OCI-LY1 (cell line): ENCODE measurements at regions not wholly inside any gene's neighbourhood (a gene's known extent, or its start where the extent isn't known, plus 50 kb on each side); places are given as distances from the start of the nearest gene placed in this dataset.

ENCODE experiments used
- H2AFZ ChIP-seq: fragments of 200-600 bp; sonication (generic), shearing (Covaris generic); 2 replicates; pipeline ENCODE4 v1.6.0; 2014; ENCODE audit warnings: antibody characterized with exemption, mild to moderate bottlenecking, low read length
- H3F3A ChIP-seq: fragments of 200-600 bp; sonication (generic), shearing (Covaris generic); 2 replicates; pipeline ENCODE4 v1.6.0; 2014; ENCODE audit warnings: mild to moderate bottlenecking, antibody characterized with exemption, low read length, moderate library complexity; ENCODE audit not compliant: insufficient read depth
- H3K27ac ChIP-seq: fragments of 200-600 bp; sonication (generic); 2 replicates; pipeline ENCODE4 v1.5.1; 2014; ENCODE audit warnings: low read length, mixed run types, mild to moderate bottlenecking, low read depth; ENCODE audit not compliant: poor library complexity, severe bottlenecking
- H3K27me3 ChIP-seq: fragments of 200-600 bp; sonication (generic); 2 replicates; pipeline ENCODE4 v1.6.0; 2014; ENCODE audit warnings: antibody characterized with exemption, mild to moderate bottlenecking, low read length, moderate library complexity; ENCODE audit not compliant: insufficient read depth
- H3K36me3 ChIP-seq: fragments of 200-600 bp; sonication (generic); 2 replicates; pipeline ENCODE4 v1.6.1; 2014; ENCODE audit warnings: mild to moderate bottlenecking, antibody characterized with exemption, low read length, moderate library complexity, mixed read lengths; ENCODE audit not compliant: insufficient read depth
- H3K4me1 ChIP-seq: fragments of 200-600 bp; sonication (generic); 2 replicates; pipeline ENCODE4 v1.5.1; 2014; ENCODE audit warnings: mild to moderate bottlenecking, low read length, moderate library complexity; ENCODE audit not compliant: insufficient read depth, severe bottlenecking
- H3K4me2 ChIP-seq: fragments of 200-600 bp; sonication (generic), shearing (Covaris generic); 2 replicates; pipeline ENCODE4 v1.6.1; 2014; ENCODE audit warnings: low read length
- H3K4me3 ChIP-seq: fragments of 200-600 bp; sonication (generic); 2 replicates; pipeline ENCODE4 v1.5.1; 2014; ENCODE audit warnings: low read length, low read depth, mild to moderate bottlenecking, mixed read lengths; ENCODE audit not compliant: poor library complexity, severe bottlenecking
- H3K79me2 ChIP-seq: fragments of 200-600 bp; shearing (Covaris generic); 2 replicates; pipeline ENCODE4 v1.6.1; 2016; ENCODE audit warnings: mixed run types, low read length, mixed read lengths; ENCODE audit not compliant: insufficient read depth
- H3K9ac ChIP-seq: fragments of 200-600 bp; sonication (generic), shearing (Covaris generic); 2 replicates; pipeline ENCODE4 v1.6.1; 2014; ENCODE audit warnings: mild to moderate bottlenecking, low read length, mixed read lengths
- H3K9me2 ChIP-seq: fragments of 200-600 bp; sonication (generic), shearing (Covaris generic); 2 replicates; pipeline ENCODE4 v1.6.1; 2014; ENCODE audit warnings: low read depth, mild to moderate bottlenecking, low read length, mixed read lengths
- H3K9me3 ChIP-seq: fragments of 200-600 bp; shearing (Covaris generic); 2 replicates; pipeline ENCODE4 v1.6.1; 2014; ENCODE audit warnings: low read length, mixed read lengths
- H4K20me1 ChIP-seq: fragments of 200-600 bp; sonication (generic), shearing (Covaris generic); 2 replicates; pipeline ENCODE4 v1.6.0; 2016; ENCODE audit warnings: mild to moderate bottlenecking, low read length; ENCODE audit not compliant: insufficient read depth
- EZH2 ChIP-seq: fragments of 200-600 bp; sonication (generic), shearing (Covaris generic); IDR thresholded peaks from 2 replicates; pipeline ENCODE4 v1.8.0; 2017; ENCODE audit warnings: borderline replicate concordance, mixed run types, mild to moderate bottlenecking, antibody characterized with exemption, low read length, moderate library complexity, mixed read lengths
- TF ChIP-seq, protein P1 (sequence below): fragments of 200-600 bp; sonication (generic), shearing (Covaris generic); IDR thresholded peaks from 2 replicates; pipeline ENCODE4 v1.5.1; 2017; ENCODE audit warnings: mild to moderate bottlenecking, antibody characterized with exemption, low read length, moderate library complexity, mixed read lengths

DNA sequence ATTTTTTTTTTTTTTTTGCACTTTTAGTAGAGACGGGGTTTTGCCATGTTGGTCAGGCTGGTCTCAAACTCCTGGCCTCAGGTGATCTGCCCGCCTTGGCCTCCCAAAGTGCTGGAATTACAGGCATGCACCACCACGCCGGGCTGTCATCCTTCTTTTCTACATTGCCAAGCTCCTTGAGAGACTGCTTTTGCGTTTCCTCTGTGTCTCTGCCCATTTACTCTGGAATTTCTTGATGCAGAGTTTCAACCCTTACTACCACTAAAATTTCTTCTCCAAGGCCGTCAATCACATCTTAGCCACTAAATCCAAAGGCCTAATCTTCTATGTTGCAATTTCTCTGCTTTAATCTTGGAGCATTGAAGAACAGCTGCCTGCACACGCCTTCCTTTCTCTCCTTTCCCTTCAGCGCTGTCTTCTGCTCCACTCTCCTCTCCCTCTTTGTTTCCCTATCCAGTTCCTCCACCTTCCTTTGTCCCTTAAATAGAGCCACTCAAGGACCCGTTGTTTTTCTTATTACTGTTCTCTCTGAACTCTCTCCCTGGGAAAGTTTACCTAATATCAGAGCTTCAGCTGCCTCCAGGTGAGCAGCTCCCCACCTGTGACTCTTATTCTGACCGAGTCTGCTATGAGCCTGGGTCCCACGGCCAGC is 98.8 kb downstream of the SLC35B3 start:
- Histone ChIP-seq H2AFZ (no peak overlapping the region), H3K4me2 (no peak overlapping the region), H4K20me1 (no peaks in the 10 kb centered on the region), H3K4me3 (no peak overlapping the region), H3K27ac (no peak overlapping the region), H3K9ac (no peak overlapping the region), H3K4me1 (no peaks in the 10 kb centered on the region), H3K36me3 (no peaks in the 10 kb centered on the region), H3K9me3 (no peaks in the 10 kb centered on the region), H3K79me2 (no peaks in the 10 kb centered on the region), H3F3A (no peaks in the 10 kb centered on the region), H3K27me3 (no peaks in the 10 kb centered on the region), H3K9me2 (no peaks in the 10 kb centered on the region)
- TF ChIP-seq, protein P1, sequence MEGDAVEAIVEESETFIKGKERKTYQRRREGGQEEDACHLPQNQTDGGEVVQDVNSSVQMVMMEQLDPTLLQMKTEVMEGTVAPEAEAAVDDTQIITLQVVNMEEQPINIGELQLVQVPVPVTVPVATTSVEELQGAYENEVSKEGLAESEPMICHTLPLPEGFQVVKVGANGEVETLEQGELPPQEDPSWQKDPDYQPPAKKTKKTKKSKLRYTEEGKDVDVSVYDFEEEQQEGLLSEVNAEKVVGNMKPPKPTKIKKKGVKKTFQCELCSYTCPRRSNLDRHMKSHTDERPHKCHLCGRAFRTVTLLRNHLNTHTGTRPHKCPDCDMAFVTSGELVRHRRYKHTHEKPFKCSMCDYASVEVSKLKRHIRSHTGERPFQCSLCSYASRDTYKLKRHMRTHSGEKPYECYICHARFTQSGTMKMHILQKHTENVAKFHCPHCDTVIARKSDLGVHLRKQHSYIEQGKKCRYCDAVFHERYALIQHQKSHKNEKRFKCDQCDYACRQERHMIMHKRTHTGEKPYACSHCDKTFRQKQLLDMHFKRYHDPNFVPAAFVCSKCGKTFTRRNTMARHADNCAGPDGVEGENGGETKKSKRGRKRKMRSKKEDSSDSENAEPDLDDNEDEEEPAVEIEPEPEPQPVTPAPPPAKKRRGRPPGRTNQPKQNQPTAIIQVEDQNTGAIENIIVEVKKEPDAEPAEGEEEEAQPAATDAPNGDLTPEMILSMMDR = no peak
- TF ChIP-seq EZH2 = no peak

GRCh38 chr6:8335896-8336295 is 99.4 kb downstream of the SLC35B3 start:
- no peaks in the 10 kb centered on the region for H3K79me2 ChIP-seq
- H2AFZ ChIP-seq = no peak overlapping the region

GRCh38 chr6:8335381-8335780 is 100.0 kb downstream of the SLC35B3 start:
- Histone ChIP-seq H3K9me3 (no peaks in the 10 kb centered on the region), H4K20me1 (no peaks in the 10 kb centered on the region), H3F3A (no peaks in the 10 kb centered on the region), H2AFZ (no peak overlapping the region), H3K27ac (no peak overlapping the region), H3K4me3 (no peak overlapping the region), H3K36me3 (no peaks in the 10 kb centered on the region), H3K4me2 (no peak overlapping the region), H3K27me3 (no peaks in the 10 kb centered on the region), H3K79me2 (no peaks in the 10 kb centered on the region), H3K9ac (no peak overlapping the region), H3K9me2 (no peaks in the 10 kb centered on the region), H3K4me1 (no peaks in the 10 kb centered on the region)
- no peak for TF ChIP-seq EZH2
- TF ChIP-seq, protein P1 = no peak

More at GRCh38 chr6:8335896-8336295, 99.4 kb downstream of the SLC35B3 start:
- no peak overlapping the region for H3K27ac ChIP-seq
- H3K27me3 ChIP-seq = no peaks in the 10 kb centered on the region
- H3K4me2 ChIP-seq = no peak overlapping the region
- no peaks in the 10 kb centered on the region for H3K9me3 ChIP-seq
- no peak overlapping the region for H3K4me3 ChIP-seq
- H3F3A ChIP-seq = no peaks in the 10 kb centered on the region
- H3K4me1 ChIP-seq = no peaks in the 10 kb centered on the region
- H4K20me1 ChIP-seq = no peaks in the 10 kb centered on the region
- TF ChIP-seq, protein P1 = no peak
- no peak for TF ChIP-seq EZH2
- H3K9me2 ChIP-seq = no peaks in the 10 kb centered on the region
- no peak overlapping the region for H3K9ac ChIP-seq
- H3K36me3 ChIP-seq = no peaks in the 10 kb centered on the region
